Retinal pigment epithelial cell (primary cell): ENCODE measurements at regions not wholly inside any gene's neighbourhood (a gene's known extent, or its start where the extent isn't known, plus 50 kb on each side); places are given as distances from the start of the nearest gene placed in this dataset.

Experiments used
- DNase-seq: peaks from one replicate; pipeline ENCODE4 v3.0.0-alpha.2; 2010; ENCODE audit warnings: low read depth
- H3K4me3 ChIP-seq: 2 replicates; pipeline ENCODE4 v1.5.1; 2011; ENCODE audit warnings: mild to moderate bottlenecking, low read length, control low read depth, moderate library complexity
- CTCF ChIP-seq: conservative IDR thresholded peaks from 2 replicates; pipeline ENCODE4 v1.5.1; 2011; ENCODE audit warnings: low read depth, low read length, control low read depth, inconsistent platforms

GRCh38 chr13:90738881-90739280 lies 608.6 kb upstream of the MIR17HG start:
- TF ChIP-seq CTCF = no peak
- no peak overlapping the region for H3K4me3 ChIP-seq
- no peak for DNase-seq

- no peak overlapping the region for H3K4me3 ChIP-seq
- TF ChIP-seq CTCF = no peak
- no peak for DNase-seq
Measured at GRCh38 chr13:90740099-90740498, 607.4 kb upstream of the MIR17HG start.

GRCh38 chr13:90742381-90742780 lies 605.1 kb upstream of the MIR17HG start:
- DNase-seq = no peak
- no peak for TF ChIP-seq CTCF
- no peak overlapping the region for H3K4me3 ChIP-seq

GRCh38 chr13:90746230-90746629 lies 601.3 kb upstream of the MIR17HG start:
- no peak overlapping the region for H3K4me3 ChIP-seq
- TF ChIP-seq CTCF = no peak
- peak; percentile 20 for DNase-seq

- no peak for DNase-seq
- no peak for TF ChIP-seq CTCF
- H3K4me3 ChIP-seq = no peak overlapping the region
Measured at GRCh38 chr13:90750021-90750420, 597.5 kb upstream of the MIR17HG start.

GRCh38 chr13:90751026-90751425 lies 596.5 kb upstream of the MIR17HG start:
- no peak overlapping the region for H3K4me3 ChIP-seq
- no peak for TF ChIP-seq CTCF
- DNase-seq = no peak

GRCh38 chr13:90752070-90752469 lies 595.4 kb upstream of the MIR17HG start:
- no peak for TF ChIP-seq CTCF
- no peak overlapping the region for H3K4me3 ChIP-seq
- DNase-seq = no peak
